GM18907 (cell line): ENCODE measurements at regions not wholly inside any gene's neighbourhood (a gene's known extent, or its start where the extent isn't known, plus 50 kb on each side); places are given as distances from the start of the nearest gene placed in this dataset.

Experiments
- ATAC-seq: cut with Tn5 transposase; IDR thresholded peaks from one replicate; pipeline ENCODE4 v1.9.1; 2021; ENCODE audit warnings: mild to moderate bottlenecking, moderate library complexity; ENCODE audit not compliant: unreplicated experiment

DNA sequence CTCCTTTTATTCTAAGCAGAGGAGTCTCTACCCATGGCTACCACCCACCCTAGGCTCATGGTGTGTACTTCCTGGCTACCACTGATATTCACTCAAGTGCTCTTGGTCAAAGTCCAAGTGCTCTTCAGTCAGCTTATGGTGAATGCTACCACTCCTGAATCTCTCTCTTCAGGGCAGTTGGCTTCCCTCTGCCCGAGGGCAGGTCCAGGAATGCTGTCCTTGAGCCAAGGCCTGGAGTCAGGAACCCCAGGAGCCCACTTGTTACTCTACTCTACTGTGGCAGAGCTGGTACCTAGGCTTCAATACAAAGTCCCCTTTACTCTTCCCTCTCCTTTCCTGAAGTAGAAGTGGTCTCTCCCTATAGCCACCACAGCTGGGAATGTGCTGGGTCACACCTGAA is 226.0 kb downstream of the DIPK2A start:
- ATAC-seq: no peak

DNA sequence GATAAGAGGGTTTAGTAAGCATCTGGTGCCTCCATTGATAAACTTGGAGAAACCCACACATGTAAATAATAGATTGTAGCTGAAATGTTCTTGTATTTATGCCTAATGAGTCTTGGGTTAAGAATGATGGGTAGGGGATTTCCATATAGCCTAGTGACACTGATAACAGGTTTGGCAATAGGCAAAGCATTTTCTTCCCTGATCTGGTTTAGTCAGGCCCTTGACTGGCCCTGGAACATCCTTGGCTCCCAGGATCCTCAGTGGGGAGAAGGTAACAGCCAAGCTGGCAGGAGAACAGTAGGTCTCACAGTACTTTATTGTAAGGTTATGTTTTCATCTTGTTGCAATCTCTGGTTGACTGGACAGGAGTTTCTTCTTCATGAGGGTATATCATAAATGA is 228.4 kb downstream of the DIPK2A start:
- ATAC-seq: no peak

DNA sequence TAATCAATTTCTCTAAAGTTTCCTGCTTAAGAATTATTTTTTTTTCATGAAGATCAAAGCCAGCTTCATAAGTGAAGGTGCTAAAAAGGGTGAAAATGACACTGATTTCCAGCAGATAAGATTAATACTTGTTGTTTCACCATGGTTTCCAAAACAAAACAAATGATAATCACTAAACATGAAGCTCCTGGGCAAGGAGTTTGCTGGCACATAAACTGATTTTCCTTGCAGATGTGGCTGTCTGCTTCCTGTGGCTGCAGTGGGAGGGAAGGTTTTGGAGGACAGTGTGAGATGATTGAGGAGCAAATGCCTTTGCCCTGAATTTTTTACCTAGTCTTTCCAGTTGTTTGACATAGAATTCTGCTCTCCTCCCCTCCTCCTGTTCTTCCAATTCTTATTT is 228.8 kb downstream of the DIPK2A start:
- no peak for ATAC-seq

DNA sequence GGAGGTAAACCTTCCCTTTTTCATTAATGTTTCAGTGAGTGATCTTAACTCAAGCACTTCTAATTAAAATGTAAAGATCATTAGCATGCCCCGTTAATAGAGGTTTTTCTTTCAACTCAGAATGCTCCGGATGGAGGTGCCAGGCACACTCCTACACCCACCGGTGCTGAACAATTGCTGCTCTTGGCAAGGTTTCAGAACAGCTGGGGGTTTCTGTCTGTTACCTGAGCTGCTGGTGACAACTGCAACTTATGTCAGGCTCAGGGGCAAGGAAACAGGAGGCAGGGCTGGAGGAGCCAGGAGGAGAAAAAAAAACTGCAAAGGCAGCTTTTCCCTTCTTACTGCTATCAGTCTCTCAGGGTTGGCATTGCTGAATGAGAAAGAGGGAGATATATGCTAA is 250.1 kb downstream of the DIPK2A start:
- no peak for ATAC-seq

DNA sequence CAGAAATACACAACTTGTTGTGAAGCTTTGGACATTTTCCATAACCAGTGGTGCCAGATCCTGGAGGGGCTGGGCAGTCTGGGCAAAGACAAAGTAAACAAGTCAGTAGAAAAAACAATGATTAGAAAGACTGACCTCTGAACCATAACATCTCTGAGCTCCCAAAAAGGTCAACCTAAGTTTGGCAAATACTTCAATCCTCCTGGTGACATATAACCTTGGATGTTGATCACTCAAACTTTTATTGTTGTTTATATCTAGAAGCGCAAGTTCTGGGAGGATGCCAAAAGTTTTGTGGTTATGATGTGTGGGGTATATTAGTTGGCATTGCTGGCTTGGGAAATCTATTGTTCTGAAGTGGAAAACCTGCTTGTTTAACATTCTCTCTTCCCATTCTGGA is 257.7 kb downstream of the DIPK2A start:
- ATAC-seq: no peak

DNA sequence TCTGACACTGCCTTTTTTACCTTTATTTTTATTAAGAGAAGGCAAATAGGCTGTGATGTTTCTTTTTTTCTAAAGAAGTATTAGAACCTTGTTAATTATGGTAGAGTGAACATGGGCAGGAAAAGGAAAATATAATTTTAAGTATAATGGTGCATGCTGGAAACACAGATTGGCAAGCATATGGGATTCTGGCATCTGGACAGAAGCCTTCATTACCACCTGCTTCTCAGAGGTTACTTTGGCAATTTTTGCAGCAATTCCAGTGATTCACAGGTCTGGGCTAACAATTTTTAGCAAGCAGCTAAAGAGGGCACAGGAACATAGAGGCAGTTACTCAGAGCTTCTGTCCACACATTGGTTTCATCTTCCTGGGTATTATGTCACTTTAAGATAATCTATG is 258.3 kb downstream of the DIPK2A start:
- no peak for ATAC-seq

DNA sequence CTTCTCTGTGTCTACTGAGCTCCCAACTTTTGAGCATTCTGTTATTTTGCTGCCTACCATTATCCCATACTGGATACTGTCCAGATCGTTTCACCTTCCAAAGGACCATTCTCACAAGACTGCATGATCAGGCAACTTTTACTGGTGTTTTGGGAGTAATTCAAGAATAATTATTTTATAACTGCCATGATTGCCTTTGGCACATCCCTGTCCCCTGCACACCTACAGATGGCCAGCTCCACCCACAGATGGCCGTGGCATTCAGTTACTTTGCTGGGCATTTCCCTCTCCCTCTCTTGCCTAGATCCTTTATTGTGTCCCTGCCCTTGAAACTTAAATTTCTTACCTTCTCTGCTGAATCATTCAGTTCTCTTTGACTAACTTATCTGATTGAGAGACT is 263.9 kb downstream of the DIPK2A start:
- no peak for ATAC-seq

DNA sequence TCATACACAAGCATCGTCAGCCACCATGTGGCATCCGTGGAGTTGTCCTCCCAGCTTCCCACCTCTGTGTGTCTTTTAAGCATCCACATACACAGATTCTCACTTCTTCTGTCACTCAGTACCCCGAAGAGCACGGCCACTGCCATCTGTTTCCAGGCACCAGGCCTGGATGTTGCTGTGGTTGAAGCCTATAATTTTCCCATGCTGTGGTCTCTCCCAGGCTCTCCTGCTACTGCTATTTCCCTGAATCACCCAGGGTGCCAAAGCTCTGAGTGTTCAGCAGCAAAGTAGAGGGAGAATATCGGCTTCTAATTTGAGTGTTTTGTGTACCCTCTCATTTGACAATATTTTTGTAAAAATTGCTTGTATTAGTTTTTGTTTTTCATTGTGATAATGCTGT is 265.7 kb downstream of the DIPK2A start:
- ATAC-seq: no peak

DNA sequence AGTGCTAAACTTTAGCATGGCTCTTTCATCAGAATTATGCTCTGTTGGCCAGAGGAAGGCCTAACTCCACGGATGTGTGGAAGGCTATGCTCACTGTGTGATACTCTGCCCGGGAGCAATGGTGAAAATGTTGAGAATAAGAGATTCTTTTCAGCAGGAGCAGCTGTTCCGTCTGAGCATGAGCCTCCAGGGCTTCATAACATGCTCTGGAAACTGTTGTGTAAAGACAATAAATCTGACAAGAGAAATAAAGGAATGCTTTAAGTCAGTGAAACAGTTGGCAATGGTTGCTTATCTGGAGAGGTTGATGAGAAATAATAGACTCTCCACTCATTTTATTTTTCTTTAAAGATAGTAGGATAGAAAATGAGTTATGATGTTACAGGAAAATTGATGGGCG is 269.8 kb downstream of the DIPK2A start:
- ATAC-seq: no peak

DNA sequence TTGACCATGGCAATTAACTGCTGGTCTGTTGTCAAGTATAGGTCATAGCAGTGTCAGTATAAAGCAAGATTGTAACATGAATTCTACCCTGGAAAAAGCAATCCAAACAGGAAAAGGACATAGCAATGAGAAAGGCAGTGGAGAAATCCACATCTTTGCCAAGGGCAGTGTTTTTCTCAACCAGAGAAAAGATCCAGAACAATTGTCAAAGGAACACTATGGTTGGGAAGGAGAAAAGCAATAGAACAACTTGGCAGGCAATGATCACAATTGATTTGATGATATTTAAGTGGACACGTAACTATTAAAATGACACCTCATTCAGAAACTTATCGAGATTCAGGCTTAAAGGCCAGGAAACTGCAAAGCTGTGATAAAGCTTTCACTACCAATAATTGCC is 271.1 kb downstream of the DIPK2A start:
- ATAC-seq: no peak

DNA sequence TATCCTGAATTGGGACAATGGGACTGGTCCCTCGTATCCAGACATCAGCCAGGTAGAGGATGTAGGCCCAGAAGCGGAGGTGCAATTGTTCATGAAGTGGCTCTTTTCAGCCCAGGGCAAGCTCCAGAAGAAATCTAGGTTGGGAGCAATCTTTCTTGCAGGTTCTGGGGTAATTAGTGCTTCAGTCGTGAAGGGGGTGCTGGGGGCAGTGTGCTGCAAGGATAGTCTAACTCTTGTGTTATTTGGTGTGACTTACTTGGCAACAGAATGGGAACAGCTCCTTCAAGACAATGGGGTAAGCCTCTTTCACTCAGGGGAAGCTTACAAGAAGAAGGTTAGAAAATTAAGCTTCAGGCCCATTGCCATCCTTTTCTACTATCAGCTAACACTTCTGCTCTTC is 273.0 kb downstream of the DIPK2A start:
- no peak for ATAC-seq

DNA sequence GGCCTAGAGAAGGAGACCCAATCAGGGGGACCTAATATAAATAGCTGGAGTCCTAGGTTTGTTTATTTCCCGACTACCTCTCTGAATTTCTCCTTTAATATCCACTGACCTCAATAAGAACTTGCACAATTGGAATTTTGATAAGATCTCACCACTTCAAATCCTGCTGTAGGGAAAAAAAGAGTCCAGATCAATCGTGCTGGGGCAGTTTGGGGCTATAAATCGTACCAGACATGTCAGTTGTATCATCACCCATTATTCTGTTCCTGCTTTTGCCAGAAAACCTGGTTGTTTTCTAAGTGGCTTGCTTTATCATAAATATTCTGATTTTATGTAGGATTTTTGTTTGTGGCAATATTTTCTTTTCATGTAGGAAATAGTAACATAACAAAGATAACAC is 281.3 kb downstream of the DIPK2A start:
- no peak for ATAC-seq

DNA sequence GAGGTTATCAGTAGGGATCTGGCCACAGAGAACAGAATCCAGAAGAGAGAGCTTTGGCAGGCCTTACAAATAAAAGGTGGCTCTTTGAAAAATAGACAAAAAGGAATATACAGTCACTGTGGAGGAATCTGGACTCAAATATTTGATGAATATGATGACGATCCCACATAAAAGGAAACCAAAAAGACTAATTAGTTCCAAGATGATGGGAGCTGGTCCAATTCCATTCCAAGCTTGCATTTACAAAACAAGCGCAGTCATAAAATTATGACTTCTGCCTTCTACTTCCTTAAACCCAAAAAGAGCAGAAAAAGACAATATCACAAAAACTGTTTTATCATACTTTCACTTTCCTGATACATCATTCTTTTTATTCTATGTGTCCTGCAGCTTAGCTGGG is 285.8 kb downstream of the DIPK2A start:
- ATAC-seq: no peak

DNA sequence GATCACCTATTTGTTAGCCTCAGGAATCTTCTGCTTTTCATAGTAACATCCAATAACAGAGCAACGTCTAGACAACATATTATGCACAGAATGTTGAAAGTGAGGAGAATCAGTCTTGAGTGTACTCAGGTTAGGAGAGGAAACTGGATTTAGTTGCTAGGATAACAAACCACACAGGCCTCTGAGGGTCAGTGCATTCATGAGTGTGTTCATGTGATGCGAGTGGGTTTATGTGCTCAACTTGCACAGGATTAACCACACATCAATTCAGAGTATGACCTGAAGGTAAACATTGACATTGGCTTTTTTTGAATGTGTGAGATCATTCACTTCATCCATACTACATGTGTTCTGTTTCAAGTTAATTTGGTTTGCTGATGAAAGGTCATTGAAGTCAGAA is 287.6 kb downstream of the DIPK2A start:
- no peak for ATAC-seq

DNA sequence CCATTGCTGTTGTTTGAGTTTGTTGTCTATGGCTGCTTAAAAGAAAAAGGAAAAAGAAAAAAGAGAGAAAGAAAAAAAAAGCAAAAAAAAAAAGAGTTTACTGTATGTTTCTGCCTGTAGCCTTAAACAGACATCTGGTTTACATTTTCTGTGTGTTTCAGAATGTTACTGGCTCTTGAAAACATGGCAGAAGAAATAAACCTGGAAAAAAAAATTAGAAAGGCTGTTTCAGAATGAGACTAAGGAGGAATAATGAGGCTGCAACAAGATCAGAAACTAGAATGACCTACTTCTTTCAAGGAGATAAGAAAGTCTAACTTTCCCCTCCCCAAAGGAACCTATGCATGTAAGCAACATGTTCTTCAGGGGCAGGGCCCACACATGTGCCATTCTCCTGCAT is 292.1 kb downstream of the DIPK2A start:
- no peak for ATAC-seq

DNA sequence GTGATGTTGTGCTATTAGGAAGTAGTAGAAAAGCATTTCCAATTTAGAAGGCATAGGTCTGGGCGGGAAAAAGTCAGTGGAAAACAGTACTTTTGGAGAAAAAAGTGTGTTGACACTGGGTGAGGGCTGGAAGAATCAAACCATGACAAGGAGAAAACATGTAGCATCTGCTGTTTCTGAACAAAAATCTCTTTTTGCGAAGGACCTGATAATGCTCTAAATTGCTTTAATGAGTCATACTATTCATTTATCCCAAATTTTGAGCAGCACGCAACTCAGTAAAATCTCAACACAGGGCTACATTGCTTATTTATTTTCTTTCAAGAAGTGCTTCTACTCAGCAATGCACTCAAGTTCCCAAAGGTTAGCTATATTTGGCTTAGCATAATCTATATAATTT is 292.7 kb downstream of the DIPK2A start:
- no peak for ATAC-seq

DNA sequence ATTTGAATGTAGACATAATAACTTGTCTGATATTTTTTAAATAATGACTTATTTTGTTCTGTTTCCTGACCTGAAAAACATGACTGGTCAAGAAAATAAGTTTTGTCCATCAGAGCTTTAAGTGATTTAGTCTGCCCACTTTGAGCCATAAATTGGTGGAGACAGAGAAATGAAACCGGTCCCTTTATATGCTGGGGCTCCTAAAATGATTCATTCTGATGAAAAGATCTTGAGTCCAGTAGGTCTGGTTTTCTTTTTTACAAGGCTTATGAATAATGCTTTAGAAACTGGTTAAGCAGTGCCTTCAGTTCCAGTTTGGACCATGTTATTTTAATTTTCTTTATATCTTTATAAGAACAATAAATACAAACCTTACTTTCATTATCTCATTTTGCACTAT is 293.2 kb downstream of the DIPK2A start:
- no peak for ATAC-seq

DNA sequence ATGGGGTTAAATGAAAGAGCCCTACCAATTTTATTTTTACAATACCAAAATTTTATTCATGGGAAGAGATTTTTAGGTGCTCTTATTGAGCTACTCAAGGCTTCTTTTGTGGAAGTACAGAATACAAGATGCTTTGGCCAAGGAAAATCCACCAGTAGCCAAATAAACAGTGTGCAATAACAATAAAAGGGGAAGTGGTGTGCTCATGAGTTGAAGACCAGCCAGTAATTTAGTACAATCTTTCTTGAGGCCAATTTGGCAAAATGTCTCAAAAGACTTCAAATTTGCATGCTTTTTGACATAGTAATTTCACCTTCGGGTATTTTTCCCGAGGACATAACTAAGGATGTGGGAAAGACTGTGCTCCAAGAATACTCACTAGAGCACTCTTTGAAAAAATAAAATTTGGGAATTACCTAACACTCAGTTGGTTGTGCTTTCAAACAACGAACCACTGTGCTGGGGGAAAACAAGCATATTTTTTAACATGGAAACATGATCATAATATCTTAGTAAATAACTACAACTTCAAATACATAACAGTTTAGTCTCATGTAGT is 294.0 kb downstream of the DIPK2A start:
- no peak for ATAC-seq

DNA sequence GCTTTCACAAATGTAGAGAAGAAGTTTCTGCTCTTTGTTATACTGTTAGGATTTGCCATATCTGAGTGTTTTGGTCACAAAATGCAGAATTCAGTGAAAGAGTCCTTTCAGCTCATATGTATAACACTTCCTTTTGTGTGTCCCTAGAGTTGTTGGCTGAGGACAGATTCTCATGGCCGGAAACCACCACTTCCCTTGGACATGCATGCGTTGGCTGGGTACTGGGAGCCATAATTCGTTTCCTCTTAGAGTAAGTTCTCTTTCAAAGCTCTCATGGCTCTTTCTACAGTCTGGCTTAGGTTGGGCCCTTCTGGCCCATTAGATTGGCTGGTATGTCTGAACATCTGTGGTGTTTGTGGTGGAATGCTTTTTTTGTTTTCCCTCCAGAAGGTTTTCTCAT is 298.5 kb downstream of the DIPK2A start:
- ATAC-seq: peak; percentile 44

DNA sequence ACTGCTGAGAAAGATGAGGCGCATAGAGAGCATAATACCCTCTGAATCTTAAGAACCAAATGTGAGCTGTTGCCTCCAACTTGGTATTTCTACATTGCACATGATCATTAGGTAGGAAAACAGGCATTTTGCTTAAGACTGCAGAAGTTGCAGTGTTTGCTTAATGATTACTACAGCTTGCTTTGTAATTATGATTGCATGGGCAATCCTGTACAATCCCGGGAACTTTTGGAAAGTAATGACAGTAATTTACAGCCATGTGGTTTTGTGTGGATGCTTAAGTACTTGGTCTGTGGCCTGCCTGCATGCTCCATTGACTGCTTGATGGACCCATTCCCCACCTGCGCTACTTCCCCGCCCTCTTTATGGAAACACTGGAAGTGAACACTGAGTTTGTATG is 301.1 kb downstream of the DIPK2A start:
- no peak for ATAC-seq

DNA sequence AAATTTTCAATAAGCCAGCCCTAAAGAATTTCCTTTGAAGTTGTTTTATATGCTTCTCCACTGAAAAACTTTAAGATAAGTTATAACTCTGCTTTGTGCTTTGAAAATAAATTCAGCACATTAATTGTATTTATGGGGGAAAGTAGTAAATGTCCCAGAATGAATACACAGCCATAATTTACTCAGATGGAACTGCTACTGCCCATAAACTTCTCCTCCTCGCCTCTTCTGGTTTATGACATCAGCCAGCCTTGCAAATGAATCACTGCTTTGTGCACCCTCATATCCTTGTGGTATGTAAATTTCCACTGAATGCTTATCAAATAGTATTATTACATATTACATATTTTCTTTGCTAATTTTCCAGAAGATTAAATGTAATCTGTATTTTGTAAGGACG is 302.0 kb downstream of the DIPK2A start:
- ATAC-seq: no peak

DNA sequence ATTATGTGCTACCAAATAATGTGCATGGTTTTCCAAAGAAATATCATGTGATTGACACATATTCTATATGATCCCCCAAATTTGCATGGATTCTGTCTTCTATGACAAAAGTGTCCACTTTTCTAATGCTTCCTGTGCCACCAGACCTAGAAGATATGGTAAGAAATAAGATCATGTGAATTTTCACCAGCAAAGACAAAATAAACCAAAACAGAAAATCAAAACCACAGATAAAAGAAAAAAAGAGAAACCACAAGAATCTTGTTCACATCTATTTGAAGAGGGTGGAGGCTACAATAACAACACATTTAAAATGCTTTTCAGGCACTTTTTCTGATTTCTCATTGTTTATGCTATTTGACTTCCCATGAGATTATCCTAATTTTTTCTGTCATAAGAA is 303.4 kb downstream of the DIPK2A start:
- ATAC-seq: no peak

DNA sequence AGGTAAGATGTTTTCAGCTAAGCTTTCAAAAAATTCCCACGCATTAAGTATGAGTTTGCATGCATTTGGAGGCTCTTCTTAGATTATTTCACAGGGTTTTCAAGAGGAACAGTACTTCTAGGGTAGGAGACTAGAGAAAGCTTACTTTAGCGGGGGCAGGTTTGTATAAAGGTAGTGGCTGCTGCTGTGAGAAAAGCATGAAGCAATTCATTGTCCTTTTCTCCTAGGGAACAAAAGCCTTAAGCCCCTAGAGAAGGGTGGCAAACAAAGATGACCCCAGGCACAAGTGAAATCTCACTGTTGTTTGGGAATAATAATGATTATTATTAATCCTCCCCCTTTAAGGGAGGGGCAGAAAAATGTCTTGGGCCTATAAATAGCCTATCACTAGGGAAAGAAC is 310.7 kb downstream of the DIPK2A start:
- no peak for ATAC-seq
